HepG2 (cell line): ENCODE measurements at regions not wholly inside any gene's neighbourhood (a gene's known extent, or its start where the extent isn't known, plus 50 kb on each side); places are given as distances from the start of the nearest gene placed in this dataset.

ENCODE experiments used
- CHCHD3 ChIP-seq: sonication (generic); formaldehyde crosslinking; IDR thresholded peaks from 2 replicates; pipeline ENCODE4 v1.8.0; 2022; ENCODE audit warnings: mild to moderate bottlenecking, missing genetic modification reagents, moderate library complexity
- FUBP1 ChIP-seq: sonication (generic); formaldehyde crosslinking; IDR thresholded peaks from 2 replicates; pipeline ENCODE4 v1.5.1; 2020; ENCODE audit warnings: missing genetic modification reagents, mild to moderate bottlenecking, borderline replicate concordance
- JARID2 ChIP-seq: sonication (generic); formaldehyde crosslinking; IDR thresholded peaks from 2 replicates; pipeline ENCODE4 v1.8.1; 2023; ENCODE audit warnings: missing genetic modification reagents, inconsistent platforms; ENCODE audit not compliant: insufficient replicate concordance
- MAFF ChIP-seq: IDR thresholded peaks from 2 replicates; pipeline ENCODE4 v1.6.1; 2011; ENCODE audit warnings: low read depth, low read length, improper control_type of control experiment
- MAFK ChIP-seq, 2 experiments: IDR thresholded peaks in 1 of 2; conservative IDR thresholded peaks in 1 of 2; 2 replicates each; pipeline ENCODE4 v1.6.1; 2011; ENCODE audit warnings: improper control_type of control experiment in 2 of 2, low read length in 2 of 2
- MEIS1 ChIP-seq: sonication (generic); formaldehyde crosslinking; IDR thresholded peaks from 2 replicates; pipeline ENCODE4 v1.9.0; 2021; ENCODE audit warnings: mild to moderate bottlenecking, missing genetic modification reagents, moderate library complexity, borderline replicate concordance
- SMAD1 ChIP-seq: sonication (generic); formaldehyde crosslinking; IDR thresholded peaks from 2 replicates; pipeline ENCODE4 v1.4.0; 2020; ENCODE audit warnings: missing genetic modification reagents, low read depth, mild to moderate bottlenecking, borderline replicate concordance
- TP53 ChIP-seq: sonication (generic); formaldehyde crosslinking; conservative IDR thresholded peaks from 2 replicates; pipeline ENCODE4 v1.4.0; 2020; ENCODE audit warnings: missing genetic modification reagents
- ZNF382 ChIP-seq: sonication (generic); formaldehyde crosslinking; IDR thresholded peaks from 2 replicates; pipeline ENCODE4 v1.5.0; 2020; ENCODE audit warnings: missing genetic modification reagents, mild to moderate bottlenecking, borderline replicate concordance
- ZNF614 ChIP-seq: IDR thresholded peaks from 2 replicates; pipeline ENCODE4 v1.6.1; 2018; ENCODE audit warnings: missing biosample characterization, missing genetic modification reagents, inconsistent platforms, borderline replicate concordance
- ZNF687 ChIP-seq: sonication (generic); formaldehyde crosslinking; IDR thresholded peaks from 2 replicates; pipeline ENCODE4 v1.5.1; 2020; ENCODE audit warnings: mild to moderate bottlenecking, missing genetic modification reagents, moderate library complexity
- TF ChIP-seq, protein P1 (sequence below): sonication (generic); formaldehyde crosslinking; IDR thresholded peaks from 2 replicates; pipeline ENCODE4 v1.4.0; 2020; ENCODE audit warnings: missing genetic modification reagents, borderline replicate concordance
- TF ChIP-seq, protein P2 (sequence below), 2 experiments: fragments of 450-650 bp in 1 of 2; sonication (generic) in 1 of 2; formaldehyde crosslinking; IDR thresholded peaks; 2 replicates each; pipeline versions ENCODE4 v1.5.0 to v1.8.0; 2020 to 2022; ENCODE audit warnings: mild to moderate bottlenecking in 1 of 2, missing genetic modification reagents in 1 of 2

- TF ChIP-seq TP53 (CRISPR knock-in tag) = no peak
- no peak for TF ChIP-seq SMAD1
- TF ChIP-seq MAFF = peak; percentile 95
- TF ChIP-seq ZNF382 = no peak
- no peak for TF ChIP-seq CHCHD3 (CRISPR knock-in tag)
- TF ChIP-seq JARID2 (CRISPR knock-in tag) = no peak
- TF ChIP-seq, protein P1, sequence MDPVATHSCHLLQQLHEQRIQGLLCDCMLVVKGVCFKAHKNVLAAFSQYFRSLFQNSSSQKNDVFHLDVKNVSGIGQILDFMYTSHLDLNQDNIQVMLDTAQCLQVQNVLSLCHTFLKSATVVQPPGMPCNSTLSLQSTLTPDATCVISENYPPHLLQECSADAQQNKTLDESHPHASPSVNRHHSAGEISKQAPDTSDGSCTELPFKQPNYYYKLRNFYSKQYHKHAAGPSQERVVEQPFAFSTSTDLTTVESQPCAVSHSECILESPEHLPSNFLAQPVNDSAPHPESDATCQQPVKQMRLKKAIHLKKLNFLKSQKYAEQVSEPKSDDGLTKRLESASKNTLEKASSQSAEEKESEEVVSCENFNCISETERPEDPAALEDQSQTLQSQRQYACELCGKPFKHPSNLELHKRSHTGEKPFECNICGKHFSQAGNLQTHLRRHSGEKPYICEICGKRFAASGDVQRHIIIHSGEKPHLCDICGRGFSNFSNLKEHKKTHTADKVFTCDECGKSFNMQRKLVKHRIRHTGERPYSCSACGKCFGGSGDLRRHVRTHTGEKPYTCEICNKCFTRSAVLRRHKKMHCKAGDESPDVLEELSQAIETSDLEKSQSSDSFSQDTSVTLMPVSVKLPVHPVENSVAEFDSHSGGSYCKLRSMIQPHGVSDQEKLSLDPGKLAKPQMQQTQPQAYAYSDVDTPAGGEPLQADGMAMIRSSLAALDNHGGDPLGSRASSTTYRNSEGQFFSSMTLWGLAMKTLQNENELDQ (CRISPR knock-in tag) = no peak
- TF ChIP-seq ZNF614 (CRISPR knock-in tag) = no peak
- TF ChIP-seq, protein P2, sequence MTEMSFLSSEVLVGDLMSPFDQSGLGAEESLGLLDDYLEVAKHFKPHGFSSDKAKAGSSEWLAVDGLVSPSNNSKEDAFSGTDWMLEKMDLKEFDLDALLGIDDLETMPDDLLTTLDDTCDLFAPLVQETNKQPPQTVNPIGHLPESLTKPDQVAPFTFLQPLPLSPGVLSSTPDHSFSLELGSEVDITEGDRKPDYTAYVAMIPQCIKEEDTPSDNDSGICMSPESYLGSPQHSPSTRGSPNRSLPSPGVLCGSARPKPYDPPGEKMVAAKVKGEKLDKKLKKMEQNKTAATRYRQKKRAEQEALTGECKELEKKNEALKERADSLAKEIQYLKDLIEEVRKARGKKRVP (CRISPR knock-in tag; IDR thresholded peaks at IDR 0.05) = no peak
- no peak for TF ChIP-seq MEIS1
- peak; percentile 60 for TF ChIP-seq ZNF687
- peak; percentile 95 to 96 for TF ChIP-seq MAFK (conservative IDR thresholded peaks at IDR 0.05 in 1 of 2, IDR thresholded peaks at IDR 0.05 in 1 of 2; ENCODE audit: low read length in 2 of 2)
- no peak for TF ChIP-seq FUBP1 (CRISPR knock-in tag)
These were observed 328.7 kb downstream of the ARL4A start (continued) for GRCh38 chr7:13016036-13016581.
